ENCODE measurements at regions not wholly inside any gene's neighbourhood (a gene's known extent, or its start where the extent isn't known, plus 50 kb on each side); places are given as distances from the start of the nearest gene placed in this dataset.

DNA sequence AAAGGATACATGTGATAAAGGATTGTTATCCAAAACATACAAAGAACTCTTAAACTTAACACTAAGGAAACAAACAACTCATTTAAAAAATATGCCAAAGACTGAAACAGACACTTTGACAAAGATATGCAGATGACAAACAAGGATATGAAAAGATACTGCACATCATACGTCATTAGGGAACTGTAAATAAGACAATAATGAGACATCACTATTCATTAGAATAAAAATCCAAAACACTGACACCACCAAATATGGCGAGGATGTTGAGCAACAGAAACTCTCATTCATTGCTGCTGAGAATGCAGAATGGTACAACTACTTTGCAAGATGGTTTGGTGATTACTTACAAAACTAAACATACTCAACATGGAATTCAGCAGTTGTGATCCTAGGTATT, 156.5 kb upstream of the FOXA2 start:
- no peak for DNase-seq (ENCODE audit: low spot score)
- TF ChIP-seq, protein P1, sequence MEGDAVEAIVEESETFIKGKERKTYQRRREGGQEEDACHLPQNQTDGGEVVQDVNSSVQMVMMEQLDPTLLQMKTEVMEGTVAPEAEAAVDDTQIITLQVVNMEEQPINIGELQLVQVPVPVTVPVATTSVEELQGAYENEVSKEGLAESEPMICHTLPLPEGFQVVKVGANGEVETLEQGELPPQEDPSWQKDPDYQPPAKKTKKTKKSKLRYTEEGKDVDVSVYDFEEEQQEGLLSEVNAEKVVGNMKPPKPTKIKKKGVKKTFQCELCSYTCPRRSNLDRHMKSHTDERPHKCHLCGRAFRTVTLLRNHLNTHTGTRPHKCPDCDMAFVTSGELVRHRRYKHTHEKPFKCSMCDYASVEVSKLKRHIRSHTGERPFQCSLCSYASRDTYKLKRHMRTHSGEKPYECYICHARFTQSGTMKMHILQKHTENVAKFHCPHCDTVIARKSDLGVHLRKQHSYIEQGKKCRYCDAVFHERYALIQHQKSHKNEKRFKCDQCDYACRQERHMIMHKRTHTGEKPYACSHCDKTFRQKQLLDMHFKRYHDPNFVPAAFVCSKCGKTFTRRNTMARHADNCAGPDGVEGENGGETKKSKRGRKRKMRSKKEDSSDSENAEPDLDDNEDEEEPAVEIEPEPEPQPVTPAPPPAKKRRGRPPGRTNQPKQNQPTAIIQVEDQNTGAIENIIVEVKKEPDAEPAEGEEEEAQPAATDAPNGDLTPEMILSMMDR (IDR thresholded peaks at IDR 0.05; ENCODE audit: extremely low read depth, missing control alignments) = no peak

DNA sequence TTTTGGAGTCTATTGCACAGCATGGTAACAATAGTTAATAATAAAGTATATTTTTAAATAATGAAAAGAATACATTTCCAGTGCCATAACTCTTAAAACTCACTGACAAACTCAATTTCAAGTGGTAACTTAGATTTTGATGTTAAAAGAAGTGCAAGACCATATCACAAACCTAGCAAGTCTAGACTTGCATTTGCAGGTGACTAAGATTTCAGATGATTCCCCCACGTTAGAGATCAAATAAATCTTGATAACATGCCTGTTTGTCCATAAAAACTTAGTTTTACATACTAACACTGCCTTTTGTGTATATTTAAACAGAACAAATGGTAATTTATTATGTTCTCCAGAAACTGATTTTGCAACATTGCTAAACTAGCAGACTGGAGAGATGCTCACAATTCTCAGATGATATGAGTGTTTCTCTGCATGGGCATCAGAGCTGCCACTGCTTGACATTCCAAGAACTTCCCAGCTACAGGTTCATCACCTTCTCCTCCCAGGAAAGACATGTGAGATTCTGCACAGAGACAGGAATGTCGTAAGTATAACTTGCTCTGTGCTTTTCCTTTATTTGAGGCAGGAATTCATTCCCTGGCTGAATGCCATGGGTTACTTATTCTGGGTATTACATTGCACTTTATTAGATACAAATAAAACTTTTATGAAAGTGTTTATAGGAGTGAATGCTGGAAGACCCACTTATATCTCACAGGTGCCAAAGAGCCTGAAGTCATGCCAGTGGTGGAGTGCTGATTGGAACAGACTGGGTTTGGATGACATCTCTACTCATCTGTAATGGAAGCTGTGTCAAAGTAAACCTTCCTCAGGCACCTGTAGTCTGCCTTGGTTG, 160.2 kb upstream of the FOXA2 start:
- DNase-seq (ENCODE audit: low spot score) = no peak
- TF ChIP-seq, protein P1 (IDR thresholded peaks at IDR 0.05; ENCODE audit: extremely low read depth, missing control alignments) = no peak

DNA sequence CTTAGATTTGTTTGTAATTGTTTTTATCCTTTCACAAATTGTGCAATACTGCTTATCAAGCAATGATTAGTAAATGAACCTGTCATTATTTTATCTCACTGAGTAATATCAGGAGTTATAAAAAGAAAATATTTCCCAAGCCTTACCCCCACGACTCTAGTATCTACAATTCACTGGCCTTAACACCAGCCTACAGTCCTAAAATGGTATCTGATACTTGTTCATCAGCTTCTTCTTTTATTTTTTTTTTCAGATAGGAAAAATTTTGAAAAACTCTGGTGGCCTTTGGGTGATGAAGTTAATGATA, 160.8 kb upstream of the FOXA2 start:
- DNase-seq (ENCODE audit: low spot score) = no peak
- TF ChIP-seq, protein P1 (IDR thresholded peaks at IDR 0.05; ENCODE audit: extremely low read depth, missing control alignments) = no peak

DNA sequence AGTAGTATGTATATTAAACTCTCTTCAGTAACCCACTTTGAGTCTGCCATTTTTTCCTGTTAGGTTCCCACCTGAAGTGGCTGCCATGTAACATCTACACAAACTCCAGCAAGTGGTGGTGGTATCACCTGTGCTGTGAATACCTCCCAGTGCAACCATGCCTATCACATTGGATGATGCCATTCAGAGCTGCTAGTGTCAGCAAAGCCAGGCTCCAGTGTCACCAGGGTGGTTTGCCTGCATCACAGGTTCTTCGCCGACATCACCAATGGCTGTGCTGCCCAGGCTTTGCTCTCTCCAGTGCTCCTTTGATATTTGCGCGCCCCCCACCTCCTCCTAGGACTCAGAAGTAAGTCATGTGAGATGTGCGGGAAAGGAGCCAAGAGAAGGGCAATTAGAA, 162.6 kb upstream of the FOXA2 start:
- TF ChIP-seq, protein P1 (IDR thresholded peaks at IDR 0.05; ENCODE audit: extremely low read depth, missing control alignments) = no peak
- no peak for DNase-seq (ENCODE audit: low spot score)

DNA sequence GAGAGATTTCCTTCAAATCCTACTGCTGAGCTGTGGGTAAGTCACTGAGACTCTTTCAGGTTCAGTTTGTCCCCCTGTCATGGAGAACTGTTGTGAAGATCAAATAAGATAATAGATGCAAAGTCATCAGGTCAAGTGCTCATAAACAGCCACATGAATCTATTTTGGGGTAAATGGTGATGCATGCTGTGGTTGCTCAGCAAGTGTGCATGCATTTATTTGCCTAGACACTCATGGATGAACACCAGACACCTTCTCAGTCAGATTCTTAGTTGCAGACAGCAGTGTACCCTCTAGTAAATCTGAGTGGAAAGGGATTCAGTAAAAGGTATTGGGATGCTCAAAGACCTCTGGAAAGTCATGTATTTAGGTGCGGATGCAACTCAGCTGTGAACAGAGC, 168.0 kb upstream of the FOXA2 start:
- DNase-seq (ENCODE audit: low spot score) = no peak
- TF ChIP-seq, protein P1 (IDR thresholded peaks at IDR 0.05; ENCODE audit: extremely low read depth, missing control alignments) = no peak

DNA sequence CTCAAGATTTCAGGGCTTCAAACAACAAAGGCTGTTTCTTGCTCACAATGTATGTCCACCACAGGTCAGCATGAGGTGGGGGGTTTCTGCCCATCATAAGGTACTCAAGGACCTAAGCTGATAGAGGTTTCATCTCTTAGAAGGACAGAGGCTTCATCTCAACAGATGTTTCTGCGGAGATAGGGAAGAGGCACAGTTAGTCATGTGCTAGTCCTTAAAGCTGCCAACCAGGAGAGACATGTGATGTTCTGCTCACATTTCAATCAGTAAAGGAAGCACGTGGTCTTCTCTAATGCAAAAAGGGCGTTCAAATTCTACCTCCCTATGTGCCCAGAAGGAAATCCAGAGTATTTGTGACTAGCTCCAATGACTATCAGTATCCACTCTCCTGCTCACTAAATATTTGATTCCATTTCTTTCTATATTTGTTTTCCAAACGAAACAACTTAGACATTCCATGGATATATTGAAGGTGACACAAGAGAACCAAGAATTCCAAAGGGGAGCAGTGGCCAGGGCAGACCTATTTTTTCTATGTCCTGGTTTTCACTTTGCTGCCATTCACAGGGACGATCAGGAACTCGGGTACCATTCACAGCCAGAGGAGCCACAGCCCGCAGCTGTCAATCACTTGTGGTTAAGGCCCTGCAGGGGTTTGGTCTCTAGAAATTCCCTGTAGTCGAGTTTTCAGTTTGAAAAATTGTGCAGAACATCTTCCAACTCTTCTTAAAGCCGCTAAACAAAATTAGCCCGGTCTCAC, 173.2 kb upstream of the FOXA2 start:
- DNase-seq (ENCODE audit: low spot score) = no peak
- TF ChIP-seq, protein P1 (IDR thresholded peaks at IDR 0.05; ENCODE audit: extremely low read depth, missing control alignments) = no peak

DNA sequence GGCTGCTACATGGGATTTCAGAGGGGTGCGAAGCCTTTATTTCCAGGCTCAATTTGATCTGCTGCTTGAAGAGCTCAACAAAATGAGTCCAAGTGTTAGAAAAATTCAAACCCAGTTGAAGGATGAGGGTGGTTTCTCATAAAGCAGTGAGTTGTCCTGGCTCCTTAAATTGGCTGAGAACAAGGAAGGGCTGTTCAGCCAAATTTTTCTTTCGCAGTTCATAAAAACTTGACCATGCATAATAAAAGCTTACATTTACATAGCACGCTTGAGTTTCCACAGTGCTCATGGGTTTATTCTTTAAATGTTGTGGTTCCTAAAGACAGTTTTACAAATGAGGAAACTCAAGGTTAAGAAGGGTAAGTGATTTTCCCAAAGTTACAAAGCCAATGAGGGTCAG, 174.4 kb upstream of the FOXA2 start:
- DNase-seq (ENCODE audit: low spot score) = no peak
- TF ChIP-seq, protein P1 (IDR thresholded peaks at IDR 0.05; ENCODE audit: extremely low read depth, missing control alignments) = no peak

Measured in GM20000 (cell line).